H54 (cell line): ENCODE measurements at regions not wholly inside any gene's neighbourhood (a gene's known extent, or its start where the extent isn't known, plus 50 kb on each side); places are given as distances from the start of the nearest gene placed in this dataset.
A peak's percentile ranks its signal among the peaks of the same experiment; 100 is the strongest.
"Not testable (repeated sequence)": the region's sequence is repeated elsewhere in the genome, so short reads cannot be mapped to it uniquely, and the experiment has no call there.

ENCODE experiments used
- DNase-seq: peaks from one replicate; pipeline ENCODE4 v3.0.0; 2011; ENCODE audit warnings: low spot score, mixed read lengths; ENCODE audit not compliant: insufficient read length
- FAIRE-seq: peaks from 3 replicates; lab custom pipeline; 2011; peaks lifted over from hg19 to GRCh38; lab: Jason Lieb, UNC
- POLR2A ChIP-seq: IDR thresholded peaks from 2 replicates; pipeline ENCODE4 v1.6.1; 2011; ENCODE audit warnings: low read depth, mild to moderate bottlenecking, low read length

DNA sequence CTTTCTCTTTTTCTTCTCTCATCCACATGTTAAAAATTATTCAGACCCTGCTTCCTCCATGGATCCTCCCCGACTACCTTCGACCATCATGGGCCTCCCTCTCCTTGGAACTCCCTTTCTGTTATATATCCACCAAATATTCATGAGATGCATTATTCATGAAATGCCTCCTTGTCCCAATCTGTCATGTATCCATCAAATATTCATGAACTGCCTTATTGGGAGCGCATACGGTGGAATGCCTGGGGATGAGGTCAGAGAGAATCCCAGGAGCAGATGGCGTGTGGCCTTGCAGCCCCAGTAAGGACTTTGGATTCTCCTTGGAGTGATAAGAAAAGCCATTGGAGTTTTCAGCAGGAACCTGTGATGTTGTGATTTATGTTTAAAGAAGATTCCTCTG lies 97.0 kb downstream of the NRN1 start:
- no peak for TF ChIP-seq POLR2A
- FAIRE-seq: no peak
- no peak for DNase-seq

DNA sequence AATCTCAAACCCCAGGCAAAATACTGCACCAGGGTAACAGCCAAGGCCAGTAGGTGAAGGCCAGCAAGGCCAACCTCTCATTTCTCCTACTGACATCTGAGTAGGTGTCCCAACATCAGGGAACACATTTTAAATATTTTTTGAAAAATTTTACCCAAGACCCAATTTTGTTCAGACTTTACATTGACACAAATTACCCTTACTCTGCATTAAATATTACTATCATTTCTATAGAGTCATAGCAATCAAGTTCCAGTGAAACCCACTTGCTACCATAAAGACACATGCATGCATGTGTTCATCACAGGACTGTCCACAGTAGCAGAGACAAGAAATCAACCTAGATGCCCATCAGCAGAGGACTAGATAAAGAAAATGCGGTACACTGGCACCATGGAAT lies 99.9 kb downstream of the NRN1 start:
- FAIRE-seq: no peak
- TF ChIP-seq POLR2A: no peak
- DNase-seq: no peak

DNA sequence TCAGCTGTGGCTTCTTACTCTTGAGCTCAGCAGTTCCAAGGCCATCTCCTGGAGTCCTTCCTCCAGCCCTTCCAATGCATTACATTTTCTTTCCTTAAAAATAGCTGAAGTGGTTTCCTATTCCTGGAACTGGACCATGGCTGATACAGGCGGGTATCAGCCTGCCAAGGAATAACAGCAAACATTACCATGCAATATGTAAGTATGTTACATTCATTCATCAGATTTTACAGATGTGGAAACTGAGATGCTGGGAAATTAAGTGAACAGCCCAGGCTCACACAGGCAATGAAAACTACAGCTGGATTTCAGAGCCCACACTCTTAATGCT lies 100.4 kb downstream of the NRN1 start:
- FAIRE-seq: no peak
- TF ChIP-seq POLR2A: no peak
- no peak for DNase-seq

DNA sequence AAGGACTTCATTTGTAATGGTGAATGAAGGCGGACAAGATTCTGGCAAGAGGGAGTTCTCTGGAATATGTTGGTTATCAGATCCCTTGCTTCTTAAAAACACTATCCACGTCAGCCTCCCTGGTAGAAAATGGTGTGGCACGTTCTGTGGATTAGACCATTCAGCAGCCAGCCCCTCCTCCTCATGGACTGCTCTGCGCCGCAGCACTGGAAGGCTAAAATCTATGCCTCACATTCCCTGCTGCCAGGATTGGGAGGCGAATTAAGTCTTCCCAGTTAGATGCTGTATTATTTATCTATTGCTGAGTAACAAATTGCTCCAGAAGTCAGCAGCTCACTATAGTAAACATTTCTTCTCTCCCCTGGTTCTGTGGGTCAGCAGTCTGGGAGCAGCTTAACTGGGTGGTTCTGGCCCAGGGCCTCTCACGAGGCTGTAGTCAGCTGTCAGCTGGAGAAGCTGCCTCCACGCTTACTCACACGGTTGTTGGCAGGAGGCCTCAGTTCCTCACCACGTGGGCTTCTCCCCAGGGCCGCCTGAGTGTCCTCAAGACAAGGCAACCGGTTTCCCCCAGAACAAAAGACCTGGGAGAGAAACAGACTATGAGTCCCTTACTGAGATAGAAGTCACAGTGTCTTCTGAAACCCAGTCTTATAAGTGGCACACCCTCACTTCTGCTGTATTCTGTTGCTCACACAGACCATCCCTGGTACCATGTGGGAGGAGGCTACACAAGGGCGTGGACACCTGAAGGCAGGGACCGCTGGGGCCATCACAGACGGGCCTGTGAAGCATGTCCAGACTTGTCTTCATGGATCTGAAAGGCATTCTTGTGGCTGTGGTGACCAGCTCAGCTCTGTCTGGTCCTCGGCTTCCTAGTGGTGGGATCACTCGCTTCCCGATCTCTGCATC lies 101.0 kb downstream of the NRN1 start:
- peak; percentile 15 for DNase-seq
- no peak for TF ChIP-seq POLR2A
- FAIRE-seq: no peak

DNA sequence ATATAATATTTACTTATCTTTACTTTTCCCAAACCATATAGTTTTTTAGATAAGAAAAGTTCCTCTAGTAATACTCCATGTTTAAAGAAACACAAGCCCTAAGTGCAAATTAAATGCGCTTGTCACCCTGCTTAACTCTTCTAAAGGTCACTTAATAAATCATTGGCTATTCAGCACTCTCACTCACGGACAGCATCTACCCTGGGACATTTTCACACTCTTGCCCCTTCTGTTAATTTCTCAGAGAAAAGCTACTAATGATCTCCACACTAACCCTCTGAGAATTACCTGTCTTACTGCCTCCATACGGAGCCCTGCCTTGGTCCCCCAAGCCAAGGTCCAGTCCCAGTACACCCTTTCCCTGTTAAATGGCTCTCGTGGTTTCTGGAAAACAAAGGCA lies 102.2 kb downstream of the NRN1 start:
- TF ChIP-seq POLR2A: no peak
- DNase-seq (no peak), FAIRE-seq (no peak)

DNA sequence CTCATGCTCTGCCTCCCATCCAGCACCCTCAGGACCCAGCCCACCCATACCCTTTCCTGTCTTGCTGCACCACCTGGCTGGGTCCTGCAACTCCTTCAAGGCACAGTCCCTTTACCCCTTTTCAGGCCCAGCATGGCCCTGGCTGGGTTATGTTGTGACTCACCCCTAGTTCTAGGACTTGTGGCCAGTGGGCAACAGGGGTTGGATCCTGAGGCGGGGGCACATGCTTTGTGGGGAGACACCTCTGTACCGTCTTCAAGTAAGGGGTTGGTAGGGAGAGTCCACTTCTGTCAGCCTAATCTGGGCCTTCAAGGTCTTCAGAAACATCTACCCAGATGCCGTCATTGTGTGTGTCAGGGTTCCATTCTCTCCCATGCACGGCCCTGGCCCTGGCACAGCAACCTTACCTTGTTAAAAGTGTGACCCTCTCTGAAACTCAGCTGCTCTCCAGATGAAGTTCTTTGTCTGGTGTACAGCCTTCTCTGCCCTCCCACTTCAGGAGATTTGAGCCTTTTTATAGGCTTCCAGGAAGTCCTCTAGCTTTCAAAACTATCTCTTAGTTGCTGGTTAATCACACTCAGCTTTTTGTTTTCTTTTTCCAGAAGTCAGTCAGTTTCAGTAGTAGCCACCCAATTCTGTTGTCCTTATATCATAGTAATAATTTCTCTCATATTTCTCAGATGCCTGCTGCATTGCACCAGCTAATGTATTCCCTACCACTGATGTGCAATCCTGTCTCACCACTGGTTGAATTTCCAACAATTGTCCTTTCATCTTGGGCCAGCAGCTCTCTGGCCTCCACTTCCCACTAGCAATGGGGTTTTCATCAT lies 107.3 kb downstream of the NRN1 start:
- FAIRE-seq: no peak
- TF ChIP-seq POLR2A: no peak
- no peak for DNase-seq

DNA sequence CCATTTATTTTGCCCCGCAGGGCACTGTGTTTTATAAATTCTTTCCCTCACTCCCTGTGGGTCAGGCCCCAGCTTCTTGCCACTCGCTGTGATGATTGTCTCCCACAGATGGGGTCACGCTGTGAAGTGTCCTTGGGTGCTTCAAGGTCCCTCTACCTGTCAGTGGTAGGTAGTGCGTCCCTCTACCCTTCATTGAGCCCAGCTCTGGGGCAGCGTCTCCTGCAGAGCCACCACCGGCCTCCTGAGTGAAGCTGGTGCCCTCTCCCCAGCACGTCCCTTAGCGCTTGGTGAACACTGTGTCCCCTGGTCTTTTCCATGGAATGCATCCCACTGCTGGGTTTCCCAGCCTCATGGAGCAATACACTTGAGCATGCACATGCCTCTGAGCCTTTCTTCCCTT lies 108.2 kb downstream of the NRN1 start:
- no peak for DNase-seq
- FAIRE-seq: no peak
- TF ChIP-seq POLR2A: no peak

DNA sequence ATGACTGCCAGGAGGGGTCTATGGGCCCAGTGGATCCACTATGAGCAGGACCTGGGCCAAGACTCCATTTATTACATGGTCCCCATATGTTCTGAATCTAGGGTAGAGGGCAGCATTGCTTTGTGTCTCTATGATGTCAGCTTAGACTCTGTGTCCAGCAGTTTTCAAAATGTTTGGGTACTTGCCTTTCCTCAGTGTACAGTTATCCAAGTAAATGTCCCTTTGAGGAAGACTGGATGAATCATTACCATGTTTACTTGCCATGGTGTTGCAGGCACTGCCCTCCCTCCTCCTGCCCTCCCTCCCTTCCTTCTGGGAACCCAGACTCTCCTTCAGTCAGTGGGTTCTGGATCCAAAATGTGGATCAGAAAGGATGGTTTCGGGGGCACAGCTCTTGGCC lies 108.6 kb downstream of the NRN1 start:
- no peak for FAIRE-seq
- DNase-seq: no peak
- no peak for TF ChIP-seq POLR2A

DNA sequence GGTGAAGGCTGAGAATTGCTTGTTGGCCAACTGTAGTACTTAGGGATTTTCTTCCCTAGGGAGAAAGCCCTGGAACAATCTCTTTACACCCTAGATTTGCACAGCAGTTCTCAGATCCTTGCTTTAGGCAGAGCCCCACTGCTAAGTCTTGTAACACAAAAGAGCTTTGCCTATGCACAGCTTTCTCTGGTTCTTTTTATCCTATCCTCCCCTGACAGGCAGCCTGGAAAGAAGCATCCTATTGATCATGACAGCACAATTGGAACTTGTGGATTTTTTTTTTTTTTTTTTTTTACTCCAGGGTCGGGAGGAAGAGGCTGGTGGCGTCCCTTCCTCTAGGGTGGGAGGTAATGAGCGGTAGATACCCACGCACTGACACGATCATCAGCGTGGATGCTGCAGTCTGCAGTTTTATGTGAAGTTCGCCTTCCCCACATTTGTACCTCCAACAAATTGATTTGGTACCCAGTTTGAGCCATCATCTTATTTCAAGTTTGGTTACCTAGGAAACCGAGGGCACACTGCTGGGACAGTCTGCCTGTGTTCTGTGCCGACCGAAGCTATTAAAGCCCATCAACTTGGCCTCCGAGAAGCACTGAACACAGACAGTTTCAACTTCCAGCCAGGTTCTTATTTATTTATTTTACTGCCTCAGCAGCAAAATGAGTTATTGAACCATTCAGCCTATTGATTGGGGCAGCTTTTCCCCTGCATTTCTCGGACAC lies 110.1 kb downstream of the NRN1 start:
- no peak for DNase-seq
- TF ChIP-seq POLR2A: no peak

DNA sequence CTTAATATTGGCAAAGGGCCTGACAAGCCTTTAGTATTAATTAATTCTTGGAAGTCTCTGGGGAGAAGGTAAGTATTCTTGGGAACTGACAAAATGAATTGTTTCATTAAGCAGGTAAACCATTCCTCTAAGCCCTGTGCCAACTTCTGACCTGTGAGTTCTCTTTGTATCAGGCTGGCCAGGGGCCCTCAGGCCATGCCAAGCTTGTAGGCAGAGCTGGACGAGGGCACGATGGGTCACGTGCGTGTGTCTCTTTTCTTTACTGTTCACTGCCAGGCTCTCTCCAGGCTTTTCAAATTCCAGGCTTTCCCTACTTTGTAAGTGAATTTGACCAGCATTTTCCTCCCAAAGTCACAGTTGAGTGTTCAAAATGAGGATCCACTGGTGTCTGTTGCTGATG lies 112.4 kb downstream of the NRN1 start:
- DNase-seq: no peak
- FAIRE-seq: no peak
- TF ChIP-seq POLR2A: no peak

More for the DNA sequence above, 110.1 kb downstream of the NRN1 start:
- no peak for FAIRE-seq

DNA sequence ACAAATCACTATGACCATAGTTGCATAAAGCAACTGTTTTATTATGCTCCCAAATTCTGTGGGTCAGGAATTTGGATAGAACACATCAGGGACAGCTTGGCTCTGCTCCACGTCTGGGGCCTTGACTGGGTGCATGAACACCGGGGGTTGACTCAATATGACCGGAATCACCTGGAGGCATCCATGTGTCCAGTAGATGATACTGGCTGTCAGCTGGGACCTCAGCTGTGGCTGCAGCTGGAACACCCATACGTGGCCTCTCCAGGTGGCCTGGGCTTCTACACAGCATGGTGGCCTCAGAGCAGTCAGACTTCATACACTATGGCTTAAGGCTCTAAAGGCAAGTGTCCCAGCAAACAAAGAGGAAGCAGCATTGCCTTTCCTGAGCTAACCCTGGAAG lies 113.4 kb downstream of the NRN1 start:
- DNase-seq: no peak
- FAIRE-seq: no peak
- no peak for TF ChIP-seq POLR2A

DNA sequence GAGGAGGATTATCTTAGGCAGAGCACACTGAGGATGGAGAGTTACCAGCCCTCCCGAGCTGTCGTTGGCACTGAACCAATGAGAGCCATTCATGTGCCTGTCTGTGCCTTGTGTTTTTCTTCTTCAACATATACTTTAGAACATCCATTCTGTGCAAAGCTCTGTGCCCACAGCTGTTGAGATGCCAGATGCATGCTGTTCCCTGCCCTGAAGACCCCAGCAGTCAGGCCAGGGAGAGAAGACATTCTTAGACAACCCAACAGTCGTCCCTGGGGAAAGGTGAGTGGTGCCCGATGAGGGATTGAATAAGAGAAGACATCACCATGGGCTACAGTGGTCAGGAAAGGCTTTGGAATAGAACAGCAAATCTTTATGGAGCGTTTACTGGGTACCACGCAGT lies 114.1 kb downstream of the NRN1 start:
- DNase-seq: no peak
- TF ChIP-seq POLR2A: no peak
- no peak for FAIRE-seq

DNA sequence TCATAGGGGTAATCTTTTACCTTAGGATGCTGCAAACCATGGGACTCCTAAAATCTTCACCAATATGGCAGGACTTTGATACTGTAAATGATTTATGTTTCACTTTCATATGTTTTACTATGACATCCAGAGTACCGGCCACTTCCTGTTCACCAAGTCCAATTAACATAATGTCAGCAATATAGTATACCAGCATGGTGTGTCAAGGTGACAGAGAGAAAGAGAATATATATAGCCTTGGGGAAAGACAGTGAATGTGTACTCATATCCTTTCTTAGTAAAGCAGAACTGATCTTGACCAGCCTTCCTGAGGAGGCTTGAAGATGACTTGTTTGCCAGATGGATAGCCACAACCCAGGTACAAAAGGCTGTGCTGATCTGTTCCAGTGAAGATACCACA lies 127.9 kb downstream of the NRN1 start:
- TF ChIP-seq POLR2A: no peak
- FAIRE-seq (no peak), DNase-seq (no peak)

DNA sequence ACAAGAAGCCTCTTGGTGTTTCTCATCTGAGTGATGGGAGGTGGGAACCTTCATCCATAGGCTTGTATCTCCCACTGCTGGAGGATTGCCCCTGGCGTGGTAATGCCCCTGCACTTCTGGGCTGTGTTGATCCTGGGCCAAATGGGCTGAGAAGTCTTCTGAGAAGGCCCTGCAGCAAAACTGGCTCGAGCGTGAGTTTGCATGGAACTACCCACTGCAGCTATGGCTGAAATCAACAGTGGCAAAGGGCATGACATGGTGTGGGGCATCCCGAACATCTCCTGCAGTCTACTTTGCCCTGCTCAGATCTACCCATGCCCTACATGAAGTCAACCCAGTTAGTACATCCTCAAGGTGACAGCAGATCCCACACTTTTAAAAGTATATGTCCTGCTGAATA lies 130.6 kb downstream of the NRN1 start:
- FAIRE-seq (no peak), DNase-seq (no peak)
- TF ChIP-seq POLR2A: no peak

DNA sequence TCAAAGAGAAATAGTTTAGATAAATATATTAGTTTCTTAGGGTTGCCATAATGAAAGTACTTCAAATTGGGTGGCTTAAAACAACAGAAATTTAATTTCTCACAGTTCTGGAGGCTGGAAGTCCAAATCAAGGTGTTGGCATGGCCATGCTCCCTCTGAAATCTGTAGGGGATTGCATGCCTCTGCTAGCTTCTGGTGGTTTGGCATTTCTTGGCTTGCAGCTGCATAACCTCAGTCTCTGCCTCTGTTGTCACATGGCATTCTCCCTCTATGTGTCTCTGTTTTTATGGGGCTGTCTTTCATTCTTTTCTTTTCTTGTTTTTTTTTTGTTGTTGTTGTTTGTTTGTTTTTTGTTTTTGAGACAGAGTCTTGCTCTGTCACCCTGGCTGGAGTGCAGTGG lies 132.7 kb downstream of the NRN1 start:
- not testable (repeated sequence) for DNase-seq, FAIRE-seq
